Ecto neural progenitor cell (in vitro differentiated cells): ENCODE measurements at regions not wholly inside any gene's neighbourhood (a gene's known extent, or its start where the extent isn't known, plus 50 kb on each side); places are given as distances from the start of the nearest gene placed in this dataset.

Source experiments
- DNase-seq: peaks from one replicate; pipeline ENCODE4 v3.0.0-alpha.2; 2018; ENCODE audit warnings: low spot score

DNA sequence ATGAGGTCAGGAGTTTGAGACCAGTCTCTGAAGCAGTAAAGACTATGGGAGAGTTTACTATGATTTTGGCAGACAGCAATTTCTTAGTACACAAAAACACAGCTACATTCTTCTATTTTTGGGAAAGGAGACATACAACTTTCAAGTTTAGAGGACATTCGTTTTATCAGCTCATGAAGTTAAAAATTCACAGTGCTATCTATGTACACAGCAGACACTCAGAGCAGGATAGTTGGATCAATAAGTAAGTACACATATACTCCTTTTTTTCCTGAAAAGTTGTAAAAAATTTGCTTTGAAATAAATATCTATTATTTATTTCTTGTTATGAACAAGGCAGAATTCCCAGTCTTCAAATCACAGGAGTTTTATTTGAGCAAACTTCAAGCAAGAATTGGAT lies 159.7 kb downstream of the SERPINI1 start:
- DNase-seq, result no peak

DNA sequence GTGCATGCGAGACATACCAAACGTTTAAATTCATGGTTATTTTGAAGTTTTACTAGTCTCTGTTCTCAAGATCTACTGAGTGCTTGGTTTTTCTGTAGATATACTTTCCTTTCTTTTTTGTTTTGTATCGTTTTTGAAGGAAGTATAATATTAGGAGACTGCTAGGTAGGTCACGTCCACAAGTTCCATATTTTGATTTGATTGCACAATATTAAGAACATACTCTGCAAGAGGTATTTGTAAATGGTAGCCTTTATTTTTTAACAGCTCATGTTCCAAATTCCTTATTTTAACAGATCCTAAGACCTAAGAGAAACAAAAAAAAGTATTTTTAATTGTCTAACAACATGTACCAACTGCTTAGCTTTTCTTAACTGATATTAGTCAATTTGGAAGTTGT lies 156.7 kb downstream of the SERPINI1 start:
- DNase-seq, result no peak

DNA sequence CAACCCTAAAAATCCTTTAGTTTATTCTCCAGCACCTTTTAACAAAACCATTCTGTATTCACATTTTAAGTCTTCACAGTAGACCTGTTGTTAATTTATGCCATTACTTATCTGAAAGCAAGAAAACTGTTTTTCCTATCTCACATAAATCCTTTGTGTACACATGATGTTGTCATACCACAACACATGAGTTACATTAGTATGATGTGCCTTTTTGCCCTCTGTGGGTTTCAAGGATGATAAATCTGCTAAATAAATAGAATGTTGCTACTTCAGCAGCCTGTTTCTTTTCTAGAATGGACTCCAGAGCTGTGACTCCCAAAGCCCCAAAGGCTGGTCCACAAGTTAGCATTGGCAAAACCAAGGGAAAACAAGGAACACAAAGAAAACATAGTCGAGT lies 151.6 kb downstream of the SERPINI1 start:
- no peak for DNase-seq

DNA sequence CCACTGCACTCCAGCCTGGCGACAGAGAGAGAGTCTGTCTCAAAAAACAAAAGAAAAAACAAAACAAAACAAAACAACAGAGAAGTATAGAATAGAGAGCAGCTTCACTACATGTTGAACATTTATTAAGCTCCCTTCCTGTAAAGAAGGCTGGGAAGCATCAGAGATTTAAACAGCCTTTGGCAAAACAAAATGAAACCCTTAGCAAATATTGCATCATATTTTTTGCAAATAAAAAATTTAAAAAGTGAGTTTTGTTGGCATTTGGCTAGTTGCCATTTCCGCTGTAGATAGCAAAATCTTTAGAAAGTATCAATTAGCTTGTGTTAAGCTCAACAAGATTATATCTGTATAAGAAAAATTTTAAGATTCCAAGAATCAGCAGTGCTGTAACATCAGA lies 151.2 kb downstream of the SERPINI1 start:
- no peak for DNase-seq

DNA sequence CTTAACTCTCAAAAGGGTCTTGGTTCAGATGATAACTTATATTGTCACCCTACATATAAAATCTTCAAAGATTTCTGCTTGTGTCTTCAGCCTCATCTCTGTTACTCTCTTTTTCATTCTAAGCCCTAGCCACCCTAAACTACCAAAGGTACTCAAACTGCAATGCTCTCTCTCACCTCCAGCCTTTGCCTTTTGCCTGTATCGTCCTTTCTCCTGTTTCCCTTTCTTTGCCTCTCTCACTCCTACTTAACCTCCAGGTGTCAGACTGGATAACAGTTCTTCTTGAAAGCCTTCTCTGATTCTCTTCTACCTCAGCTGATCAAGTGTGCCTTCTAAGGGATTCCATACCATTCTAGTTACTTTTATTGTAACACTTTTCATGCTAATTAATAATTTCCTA lies 149.8 kb downstream of the SERPINI1 start:
- DNase-seq, result no peak

DNA sequence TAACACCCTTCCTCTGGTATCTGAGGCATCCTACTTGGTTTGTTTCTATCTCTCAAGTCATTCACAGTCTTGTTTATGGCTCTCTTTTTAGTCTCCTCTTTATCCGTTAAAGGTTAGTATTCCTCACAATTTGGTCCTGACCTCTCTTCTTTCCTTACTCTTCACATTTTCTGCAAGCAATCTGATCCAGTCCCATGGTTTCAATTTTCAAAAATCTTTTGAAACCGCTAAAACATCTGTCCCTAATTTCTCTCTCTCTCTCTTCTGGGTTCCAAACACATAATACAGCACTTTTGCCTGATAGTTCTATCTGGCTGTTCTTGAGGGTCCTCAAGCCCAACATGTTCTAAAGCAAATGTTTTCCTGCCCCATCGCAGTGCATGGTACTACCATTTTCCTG lies 149.0 kb downstream of the SERPINI1 start:
- DNase-seq, result no peak

DNA sequence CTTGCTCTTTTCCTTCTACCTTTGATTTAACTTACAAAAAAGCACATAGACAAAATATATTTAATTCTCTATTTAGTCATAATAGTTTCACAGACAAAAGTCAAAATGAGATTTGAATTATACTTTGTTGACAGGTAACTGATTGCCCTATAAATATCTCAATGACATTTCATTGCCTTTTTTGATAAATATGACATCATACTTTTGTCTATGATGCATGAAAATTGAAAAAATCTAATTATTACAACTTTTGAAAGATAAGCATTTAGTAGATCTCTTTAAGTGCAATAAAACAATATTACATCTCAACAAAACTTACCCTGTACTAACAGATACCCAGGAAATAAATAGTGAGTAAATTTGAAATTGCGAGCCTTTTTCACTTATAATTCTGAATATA lies 147.9 kb downstream of the SERPINI1 start:
- DNase-seq, result no peak

DNA sequence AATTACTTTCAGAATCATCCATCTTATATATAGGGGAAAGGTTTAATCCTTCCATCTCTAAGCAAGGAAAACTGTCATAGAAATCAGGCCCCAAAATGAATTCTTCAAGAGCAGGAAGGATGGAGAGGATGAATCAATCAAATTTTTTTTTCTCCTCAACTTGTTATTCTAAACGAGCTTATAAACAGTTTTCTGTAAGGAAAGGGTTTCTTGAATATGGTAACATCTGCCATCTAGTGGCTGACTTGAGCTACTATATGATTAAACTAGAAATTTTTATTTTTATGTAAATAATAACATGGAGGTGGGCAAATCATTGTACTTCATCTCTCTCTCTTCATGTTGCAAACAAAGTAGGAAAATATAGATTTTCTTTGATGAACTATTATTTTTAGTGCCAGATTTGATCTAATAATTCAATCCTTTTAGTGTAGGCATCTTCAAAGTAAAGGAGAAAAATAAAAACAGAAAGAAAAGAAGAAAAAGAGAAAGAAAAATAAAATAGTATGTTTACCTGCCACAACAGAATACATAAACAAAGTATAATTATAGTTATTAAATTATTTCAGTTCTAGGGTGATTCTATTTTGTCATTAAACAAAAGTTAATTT lies 146.6 kb downstream of the SERPINI1 start:
- DNase-seq, result no peak

DNA sequence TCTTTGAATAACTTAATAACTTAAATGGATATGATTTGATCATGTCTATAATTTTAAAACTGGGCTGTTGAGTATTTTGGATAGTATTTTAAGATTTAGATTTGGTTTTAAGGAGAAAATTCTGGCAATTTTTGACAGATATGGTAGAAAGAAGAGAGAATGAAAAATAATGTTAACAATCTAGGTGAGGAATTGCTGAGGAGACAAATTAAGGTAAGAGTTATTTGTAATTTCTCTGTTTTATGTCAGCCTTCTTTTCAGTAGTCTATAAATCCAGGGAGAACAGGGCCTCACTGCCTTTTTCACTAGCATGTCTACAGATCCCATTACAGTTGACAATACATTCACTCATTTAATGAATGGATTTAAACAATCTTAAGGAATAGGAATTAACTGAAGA lies 144.7 kb downstream of the SERPINI1 start:
- no peak for DNase-seq

DNA sequence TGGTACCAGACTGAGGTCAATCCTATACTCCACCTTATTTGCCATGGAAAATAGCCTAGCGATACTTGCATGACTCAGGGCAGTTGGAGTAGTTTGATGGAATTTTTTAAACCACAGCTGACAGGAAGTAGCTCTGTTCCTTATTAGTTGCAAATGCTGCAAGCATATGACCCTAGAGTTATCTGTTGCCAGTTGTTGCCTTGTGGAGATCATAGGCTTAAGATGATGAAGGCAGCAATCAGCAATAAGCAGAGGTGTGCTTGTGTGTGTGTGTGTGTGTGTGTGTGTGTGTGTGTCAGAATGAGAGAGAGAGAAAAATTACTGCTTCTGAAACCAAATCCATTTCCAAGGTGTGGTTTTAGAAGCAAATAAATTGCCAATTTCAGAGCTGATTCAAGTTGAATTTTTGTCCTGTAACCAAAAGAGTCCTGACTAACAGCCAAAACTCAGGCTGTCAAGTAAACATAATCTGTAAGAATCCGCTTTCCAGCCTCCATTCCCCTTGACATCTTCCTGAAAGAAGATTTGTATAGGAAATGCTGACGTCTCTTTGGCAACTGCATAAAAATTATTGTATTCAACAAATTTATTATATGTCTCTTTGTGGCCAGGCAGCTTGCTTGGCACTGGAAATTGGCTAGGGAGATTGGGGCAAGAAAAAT lies 141.2 kb downstream of the SERPINI1 start:
- no peak for DNase-seq
